A549 (cell line): ENCODE measurements at regions not wholly inside any gene's neighbourhood (a gene's known extent, or its start where the extent isn't known, plus 50 kb on each side); places are given as distances from the start of the nearest gene placed in this dataset.
"Not testable (repeated sequence)": the region's sequence is repeated elsewhere in the genome, so short reads cannot be mapped to it uniquely, and the experiment has no call there.

Source experiments
- CEBPB ChIP-seq, 2 experiments: fragments of >200 bp in 1 of 2; sonication (Bioruptor Twin) in 1 of 2; formaldehyde crosslinking in 1 of 2; IDR thresholded peaks; 2 replicates each; pipeline ENCODE4 v1.6.1; 2012 to 2016
- REST ChIP-seq: fragments of 200-600 bp; sonication (generic); IDR thresholded peaks from 2 replicates; pipeline ENCODE4 v1.6.1; 2016; ENCODE audit warnings: antibody characterized with exemption, mild to moderate bottlenecking, moderate library complexity
- TP53 ChIP-seq: fragments of 250-450 bp; sonication (Bioruptor Pico); IDR thresholded peaks from 2 replicates; pipeline ENCODE4 v1.5.0; 2021; ENCODE audit warnings: mild to moderate bottlenecking, moderate library complexity
- TF ChIP-seq, protein P1 (sequence below): fragments of 450-650 bp; IDR thresholded peaks from 2 replicates; pipeline ENCODE4 v1.6.1; 2014; ENCODE audit warnings: antibody characterized with exemption
- TF ChIP-seq, protein P2 (sequence below): fragments of >200 bp; sonication (Bioruptor Twin); formaldehyde crosslinking; IDR thresholded peaks from 3 replicates; pipeline ENCODE4 v1.5.1; 2016

DNA sequence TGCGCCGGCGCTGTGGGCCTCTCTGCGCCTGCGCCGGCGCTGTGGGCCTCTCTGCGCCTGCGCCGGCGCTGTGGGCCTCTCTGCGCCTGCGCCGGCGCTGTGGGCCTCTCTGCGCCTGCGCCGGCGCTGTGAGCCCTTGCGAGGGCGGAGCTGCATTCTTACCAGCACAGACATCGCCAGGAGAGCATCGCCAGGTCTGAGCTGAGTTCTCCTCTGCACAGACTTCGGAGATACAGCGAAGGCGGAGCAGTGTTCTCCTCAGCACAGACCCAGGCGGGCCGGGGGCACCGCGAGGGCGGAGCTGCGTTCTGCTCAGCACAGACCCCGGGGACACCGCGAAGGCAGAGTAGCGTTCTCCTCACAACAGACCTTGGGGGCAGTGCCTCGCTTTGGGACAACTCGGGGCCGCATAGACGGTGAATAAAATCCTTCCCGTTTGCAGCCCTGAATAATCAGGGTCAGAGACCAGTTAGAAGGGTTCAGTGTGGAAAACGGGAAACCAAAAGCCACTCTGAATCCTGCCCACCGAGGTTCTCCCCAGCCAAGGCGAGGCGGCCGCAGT is 1268.1 kb downstream of the FOXD4L5 start:
- TF ChIP-seq, protein P1, sequence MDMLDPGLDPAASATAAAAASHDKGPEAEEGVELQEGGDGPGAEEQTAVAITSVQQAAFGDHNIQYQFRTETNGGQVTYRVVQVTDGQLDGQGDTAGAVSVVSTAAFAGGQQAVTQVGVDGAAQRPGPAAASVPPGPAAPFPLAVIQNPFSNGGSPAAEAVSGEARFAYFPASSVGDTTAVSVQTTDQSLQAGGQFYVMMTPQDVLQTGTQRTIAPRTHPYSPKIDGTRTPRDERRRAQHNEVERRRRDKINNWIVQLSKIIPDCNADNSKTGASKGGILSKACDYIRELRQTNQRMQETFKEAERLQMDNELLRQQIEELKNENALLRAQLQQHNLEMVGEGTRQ: not testable (repeated sequence)
- not testable (repeated sequence) for TF ChIP-seq TP53; CEBPB (IDR thresholded peaks at IDR 0.05); REST
- TF ChIP-seq, protein P2, sequence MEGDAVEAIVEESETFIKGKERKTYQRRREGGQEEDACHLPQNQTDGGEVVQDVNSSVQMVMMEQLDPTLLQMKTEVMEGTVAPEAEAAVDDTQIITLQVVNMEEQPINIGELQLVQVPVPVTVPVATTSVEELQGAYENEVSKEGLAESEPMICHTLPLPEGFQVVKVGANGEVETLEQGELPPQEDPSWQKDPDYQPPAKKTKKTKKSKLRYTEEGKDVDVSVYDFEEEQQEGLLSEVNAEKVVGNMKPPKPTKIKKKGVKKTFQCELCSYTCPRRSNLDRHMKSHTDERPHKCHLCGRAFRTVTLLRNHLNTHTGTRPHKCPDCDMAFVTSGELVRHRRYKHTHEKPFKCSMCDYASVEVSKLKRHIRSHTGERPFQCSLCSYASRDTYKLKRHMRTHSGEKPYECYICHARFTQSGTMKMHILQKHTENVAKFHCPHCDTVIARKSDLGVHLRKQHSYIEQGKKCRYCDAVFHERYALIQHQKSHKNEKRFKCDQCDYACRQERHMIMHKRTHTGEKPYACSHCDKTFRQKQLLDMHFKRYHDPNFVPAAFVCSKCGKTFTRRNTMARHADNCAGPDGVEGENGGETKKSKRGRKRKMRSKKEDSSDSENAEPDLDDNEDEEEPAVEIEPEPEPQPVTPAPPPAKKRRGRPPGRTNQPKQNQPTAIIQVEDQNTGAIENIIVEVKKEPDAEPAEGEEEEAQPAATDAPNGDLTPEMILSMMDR: not testable (repeated sequence)
